Adrenal gland (tissue), 9 donors: ENCODE measurements at regions not wholly inside any gene's neighbourhood (a gene's known extent, or its start where the extent isn't known, plus 50 kb on each side); places are given as distances from the start of the nearest gene placed in this dataset.

ENCODE experiments used
- DNase-seq, 7 donors: peaks; one replicate each; pipeline ENCODE4 v3.0.0-alpha.2; 2019 to 2020
- H3K27ac ChIP-seq, 5 donors: fragments of 200-600 bp; sonication (generic) in 4 of 5; 1 replicate in 3 of 5; 2 replicates in 2 of 5; pipeline versions ENCODE4 v1.5.1 to v1.8.0; 2016 to 2020; ENCODE audit warnings: mild to moderate bottlenecking in 1 of 5
- H3K27me3 ChIP-seq: fragments of 200-600 bp; 2 replicates; pipeline ENCODE4 v1.8.0; 2021
- H3K36me3 ChIP-seq, 2 donors: fragments of 200-600 bp; replicated peaks in 1 of 2; 1 replicate in 1 of 2; 2 replicates in 1 of 2; pipeline versions ENCODE4 v1.5.1 to v1.8.0; 2018 to 2022
- H3K4me1 ChIP-seq, 2 donors: fragments of 200-600 bp; replicated peaks in 1 of 2; 1 replicate in 1 of 2; 2 replicates in 1 of 2; pipeline versions ENCODE4 v1.5.1 to v1.8.0; 2018 to 2021
- H3K4me3 ChIP-seq, 4 donors: fragments of 200-600 bp; sonication (generic) in 3 of 4; one replicate each; pipeline ENCODE4 v1.5.1; 2016 to 2018
- H3K9me3 ChIP-seq, 3 donors: fragments of 200-600 bp; sonication (generic) in 1 of 3; replicated peaks in 1 of 3; 1 replicate in 2 of 3; 2 replicates in 1 of 3; pipeline versions ENCODE4 v1.5.1 to v1.8.0; 2016 to 2021
- CTCF ChIP-seq, 6 experiments: fragments of 450-650 bp in 4 of 6; fragments of 200-600 bp in 2 of 6; sonication (generic) in 1 of 6; IDR thresholded peaks; 1 replicate in 5 of 6; 2 replicates in 1 of 6; pipeline versions ENCODE4 v1.5.1 to v1.8.0; 2016 to 2021; ENCODE audit warnings: antibody characterized with exemption in 6 of 6, mild to moderate bottlenecking in 2 of 6, moderate library complexity in 1 of 6
- POLR2A ChIP-seq, 2 donors: fragments of 450-650 bp; IDR thresholded peaks; one replicate each; pipeline ENCODE4 v1.6.1; 2017; ENCODE audit warnings: antibody characterized with exemption in 2 of 2, mild to moderate bottlenecking in 2 of 2, moderate library complexity in 1 of 2
- WGBS, 4 donors: extraction: QIAGEN DNeasy Blood & Tissue Kit in 2 of 4; methylation state at CpG; one replicate each; pipeline versions ENCODE4 v1.1.5 to v1.1.7; 2013 to 2017; 5-methylcytosine and 5-hydroxymethylcytosine counted together
- intact Hi-C, 2 donors: fragments of 100-400 bp; cut with DNase I; formaldehyde crosslinking; loops; one replicate each; pipeline versions ENCODE4 v1.14.1 to v1.15.0; 2022 to 2023
- donor health status: healthy with polysubstance abuse.
- donor health status: Bipolar disorder and iron deficiency.
- donor health status: DM: yes; HTN: yes; CAD: no.
- donor health status: DM: no; HTN: no; CAD: no.
- donor health status: DM: no; HTN: no; CAD: no.

- Histone ChIP-seq H3K9me3 (no peaks in the 10 kb centered on the region), H3K4me1 (no peaks in the 10 kb centered on the region), H3K36me3 (no peaks in the 10 kb centered on the region), H3K27me3 (no peaks in the 10 kb centered on the region), H3K4me3 (no peak overlapping the region), H3K27ac (no peak overlapping the region)
- 48 to 70% (median 52%) methylated on average over 1 of the region's 1 CpG for WGBS, 4 donors
- TF ChIP-seq POLR2A (IDR thresholded peaks at IDR 0.05) (no peak), CTCF (IDR thresholded peaks at IDR 0.05) (no peak)
- DNase-seq = no peak
- intact Hi-C loops = no loop called here
Observed at GRCh38 chr1:221911714-221912113, 169.8 kb upstream of the DUSP10 start.

- no peak for TF ChIP-seq POLR2A (IDR thresholded peaks at IDR 0.05)
- Histone ChIP-seq H3K4me1 (no peaks in the 10 kb centered on the region), H3K27ac (no peak overlapping the region), H3K27me3 (no peaks in the 10 kb centered on the region), H3K4me3 (no peak overlapping the region), H3K9me3 (no peaks in the 10 kb centered on the region), H3K36me3 (no peaks in the 10 kb centered on the region)
- intact Hi-C loops = no loop called here
- WGBS, 4 donors = 71 to 81% (median 72%) methylated on average over 4 of the region's 4 CpGs
- no peak for DNase-seq
Observed at GRCh38 chr1:221910222-221910621, 168.3 kb upstream of the DUSP10 start.

GRCh38 chr1:221908573-221908972, 166.7 kb upstream of the DUSP10 start:
- Histone ChIP-seq H3K4me3 (no peak overlapping the region), H3K4me1 (no peaks in the 10 kb centered on the region), H3K36me3 (no peaks in the 10 kb centered on the region), H3K27ac (no peak overlapping the region), H3K27me3 (no peaks in the 10 kb centered on the region), H3K9me3 (no peaks in the 10 kb centered on the region)
- no peak for DNase-seq
- TF ChIP-seq POLR2A (IDR thresholded peaks at IDR 0.05) = no peak
- WGBS, 4 donors = 82 to 96% (median 85%) methylated on average over 4 of the region's 4 CpGs
- intact Hi-C loops = no loop called here

GRCh38 chr1:221907166-221907932, 165.5 kb upstream of the DUSP10 start:
- Histone ChIP-seq H3K36me3 (no peaks in the 10 kb centered on the region), H3K4me1 (no peaks in the 10 kb centered on the region), H3K4me3 (no peak overlapping the region), H3K27me3 (no peaks in the 10 kb centered on the region), H3K27ac (no peak overlapping the region), H3K9me3 (no peaks in the 10 kb centered on the region)
- 70 to 76% (median 72%) methylated on average over 8 of the region's 8 CpGs for WGBS, 4 donors
- TF ChIP-seq POLR2A (IDR thresholded peaks at IDR 0.05) (no peak), CTCF (IDR thresholded peaks at IDR 0.05) (no peak)
- intact Hi-C loops = no loop called here
- DNase-seq = no peak

GRCh38 chr1:221905802-221906201, 163.9 kb upstream of the DUSP10 start:
- TF ChIP-seq CTCF (IDR thresholded peaks at IDR 0.05) (no peak), POLR2A (IDR thresholded peaks at IDR 0.05) (no peak)
- no peak for DNase-seq
- no peaks in the 10 kb centered on the region for H3K36me3 ChIP-seq
- no peaks in the 10 kb centered on the region for H3K4me1 ChIP-seq
- WGBS, 4 donors = 38 to 88% (median 66%) methylated on average over 2 of the region's 2 CpGs
- H3K4me3 ChIP-seq = no peak overlapping the region
- intact Hi-C loops = no loop called here
- no peaks in the 10 kb centered on the region for H3K9me3 ChIP-seq
- H3K27ac ChIP-seq = no peak overlapping the region
- no peaks in the 10 kb centered on the region for H3K27me3 ChIP-seq
